ENCODE measurements at regions not wholly inside any gene's neighbourhood (a gene's known extent, or its start where the extent isn't known, plus 50 kb on each side); places are given as distances from the start of the nearest gene placed in this dataset.

GRCh38 chr5:3175416-3175815 is 420.2 kb upstream of the IRX1 start:
- TF ChIP-seq STAT3 (IDR thresholded peaks at IDR 0.05; ENCODE audit: low read depth, low read length) = no peak
- TF ChIP-seq IRF4 (IDR thresholded peaks at IDR 0.05; ENCODE audit: low read depth, low read length) = no peak
- no peak for TF ChIP-seq CTCF (IDR thresholded peaks at IDR 0.05 in 2 of 3, conservative IDR thresholded peaks at IDR 0.05 in 1 of 3; ENCODE audit: control insufficient read depth in 2 of 3, extremely low read depth in 1 of 3, insufficient read depth in 1 of 3, low read depth in 3 of 3, low read length in 3 of 3)
- no peak for TF ChIP-seq EZH2 (IDR thresholded peaks at IDR 0.05; ENCODE audit: borderline replicate concordance, control insufficient read depth, low read depth, low read length)
- TF ChIP-seq RUNX3 (IDR thresholded peaks at IDR 0.05; ENCODE audit: low read length) = no peak
- TF ChIP-seq POLR2A (IDR thresholded peaks at IDR 0.05; ENCODE audit: low read depth, low read length) = no peak
- no peak for TF ChIP-seq FOS (IDR thresholded peaks at IDR 0.05; ENCODE audit: borderline replicate concordance, extremely low read depth, insufficient read length)
